DND-41 (cell line): ENCODE measurements at regions not wholly inside any gene's neighbourhood (a gene's known extent, or its start where the extent isn't known, plus 50 kb on each side); places are given as distances from the start of the nearest gene placed in this dataset.

Experiments used
- ATAC-seq: fragments of 200-7000 bp; cut with Tn5 transposase; 3 replicates; pipeline ENCODE4 v1.9.1; 2021; ENCODE audit warnings: low read depth; ENCODE audit not compliant: insufficient read depth
- DNase-seq: peaks from one replicate; pipeline ENCODE4 v3.0.0-alpha.2; 2020
- H2AFZ ChIP-seq: 2 replicates; pipeline ENCODE4 v1.6.0; 2012; ENCODE audit warnings: low read depth, low read length
- H3K27ac ChIP-seq: 2 replicates; pipeline ENCODE4 v1.5.1; 2012; ENCODE audit warnings: low read length, inconsistent platforms
- H3K27me3 ChIP-seq: fragments of 200-600 bp; sonication (generic); 2 replicates; pipeline ENCODE4 v1.6.0; 2012; ENCODE audit warnings: low read length, mild to moderate bottlenecking, inconsistent platforms; ENCODE audit not compliant: insufficient read depth, poor library complexity
- H3K36me3 ChIP-seq: 2 replicates; pipeline ENCODE4 v1.5.1; 2012; ENCODE audit warnings: low read length, inconsistent platforms; ENCODE audit not compliant: insufficient read depth
- H3K4me1 ChIP-seq: 2 replicates; pipeline ENCODE4 v1.5.1; 2012; ENCODE audit warnings: mild to moderate bottlenecking, low read length; ENCODE audit not compliant: insufficient read depth
- H3K4me2 ChIP-seq: 2 replicates; pipeline ENCODE4 v1.6.0; 2012; ENCODE audit warnings: mild to moderate bottlenecking, moderate library complexity, low read length, inconsistent platforms; ENCODE audit not compliant: insufficient read depth
- H3K4me3 ChIP-seq, 2 experiments: fragments of 200-600 bp in 1 of 2; shearing (Covaris generic) in 1 of 2; 2 replicates each; pipeline ENCODE4 v1.5.1; 2012 to 2016; ENCODE audit warnings: inconsistent platforms in 2 of 2, low read length in 2 of 2, mild to moderate bottlenecking in 2 of 2, low read depth in 1 of 2, moderate library complexity in 1 of 2
- H3K79me2 ChIP-seq: 2 replicates; pipeline ENCODE4 v1.6.0; 2012; ENCODE audit warnings: low read length, inconsistent platforms; ENCODE audit not compliant: insufficient read depth
- H3K9ac ChIP-seq: 2 replicates; pipeline ENCODE4 v1.6.0; 2012; ENCODE audit warnings: low read depth, mild to moderate bottlenecking, inconsistent platforms, low read length, moderate library complexity
- H3K9me3 ChIP-seq: 2 replicates; pipeline ENCODE4 v1.5.1; 2012; ENCODE audit warnings: low read length, moderate library complexity, mild to moderate bottlenecking, inconsistent platforms; ENCODE audit not compliant: insufficient read depth, severe bottlenecking
- H4K20me1 ChIP-seq: 2 replicates; pipeline ENCODE4 v1.6.0; 2012; ENCODE audit warnings: low read length; ENCODE audit not compliant: insufficient read depth
- EZH2 ChIP-seq: IDR thresholded peaks from 3 replicates; pipeline ENCODE4 v1.6.1; 2012; ENCODE audit warnings: borderline replicate concordance, low read depth, mild to moderate bottlenecking, moderate library complexity, low read length, inconsistent platforms; ENCODE audit not compliant: severe bottlenecking
- TF ChIP-seq, protein P1 (sequence below): IDR thresholded peaks from 2 replicates; pipeline ENCODE4 v1.5.1; 2012; ENCODE audit warnings: borderline replicate concordance, low read length, moderate library complexity, mild to moderate bottlenecking; ENCODE audit not compliant: poor library complexity, severe bottlenecking; ENCODE audit errors: extremely low read depth

DNA sequence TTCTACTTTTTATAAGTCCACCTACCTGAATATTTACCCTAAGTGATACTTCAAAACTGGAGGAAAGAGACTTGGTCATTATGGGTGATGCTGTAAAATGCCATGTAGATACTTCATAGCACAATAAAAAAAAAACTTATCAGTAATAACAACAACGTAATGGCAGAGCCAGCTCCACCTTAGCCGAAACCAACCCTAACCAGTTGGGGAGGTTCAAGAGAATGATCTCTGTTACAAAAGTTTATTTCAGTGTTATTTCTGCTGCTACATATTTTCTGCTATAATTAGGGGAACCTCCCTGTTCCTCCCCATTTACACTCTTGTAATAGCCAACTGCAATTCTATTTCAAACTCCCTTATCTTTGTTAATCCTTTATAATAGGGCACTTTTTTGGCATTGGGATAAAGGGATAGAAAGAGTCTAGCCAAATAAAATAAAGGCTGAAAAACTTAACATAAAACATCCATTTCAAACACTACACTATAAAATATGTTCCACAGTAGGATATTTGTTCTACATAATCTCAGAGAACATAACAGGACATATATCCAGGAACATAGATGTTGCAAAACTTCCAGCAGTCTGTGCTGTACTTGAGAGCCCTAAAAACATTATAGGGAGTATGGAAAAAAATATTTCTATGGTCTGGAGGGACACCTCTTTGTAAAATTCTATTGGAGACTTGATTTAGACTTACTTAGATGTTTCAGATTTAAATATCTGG is 138.7 kb upstream of the POF1B start:
- ATAC-seq (no peak), DNase-seq (no peak)
- Histone ChIP-seq H3K36me3 (no peaks in the 10 kb centered on the region), H3K9ac (no peak overlapping the region), H2AFZ (no peak overlapping the region), H3K4me3 (no peak overlapping the region), H3K79me2 (no peaks in the 10 kb centered on the region), H3K9me3 (no peaks in the 10 kb centered on the region), H4K20me1 (no peaks in the 10 kb centered on the region), H3K4me1 (no peaks in the 10 kb centered on the region), H3K27ac (no peak overlapping the region), H3K4me2 (no peak overlapping the region), H3K27me3 (no peaks in the 10 kb centered on the region)
- no peak for TF ChIP-seq EZH2
- TF ChIP-seq, protein P1, sequence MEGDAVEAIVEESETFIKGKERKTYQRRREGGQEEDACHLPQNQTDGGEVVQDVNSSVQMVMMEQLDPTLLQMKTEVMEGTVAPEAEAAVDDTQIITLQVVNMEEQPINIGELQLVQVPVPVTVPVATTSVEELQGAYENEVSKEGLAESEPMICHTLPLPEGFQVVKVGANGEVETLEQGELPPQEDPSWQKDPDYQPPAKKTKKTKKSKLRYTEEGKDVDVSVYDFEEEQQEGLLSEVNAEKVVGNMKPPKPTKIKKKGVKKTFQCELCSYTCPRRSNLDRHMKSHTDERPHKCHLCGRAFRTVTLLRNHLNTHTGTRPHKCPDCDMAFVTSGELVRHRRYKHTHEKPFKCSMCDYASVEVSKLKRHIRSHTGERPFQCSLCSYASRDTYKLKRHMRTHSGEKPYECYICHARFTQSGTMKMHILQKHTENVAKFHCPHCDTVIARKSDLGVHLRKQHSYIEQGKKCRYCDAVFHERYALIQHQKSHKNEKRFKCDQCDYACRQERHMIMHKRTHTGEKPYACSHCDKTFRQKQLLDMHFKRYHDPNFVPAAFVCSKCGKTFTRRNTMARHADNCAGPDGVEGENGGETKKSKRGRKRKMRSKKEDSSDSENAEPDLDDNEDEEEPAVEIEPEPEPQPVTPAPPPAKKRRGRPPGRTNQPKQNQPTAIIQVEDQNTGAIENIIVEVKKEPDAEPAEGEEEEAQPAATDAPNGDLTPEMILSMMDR, result no peak

DNA sequence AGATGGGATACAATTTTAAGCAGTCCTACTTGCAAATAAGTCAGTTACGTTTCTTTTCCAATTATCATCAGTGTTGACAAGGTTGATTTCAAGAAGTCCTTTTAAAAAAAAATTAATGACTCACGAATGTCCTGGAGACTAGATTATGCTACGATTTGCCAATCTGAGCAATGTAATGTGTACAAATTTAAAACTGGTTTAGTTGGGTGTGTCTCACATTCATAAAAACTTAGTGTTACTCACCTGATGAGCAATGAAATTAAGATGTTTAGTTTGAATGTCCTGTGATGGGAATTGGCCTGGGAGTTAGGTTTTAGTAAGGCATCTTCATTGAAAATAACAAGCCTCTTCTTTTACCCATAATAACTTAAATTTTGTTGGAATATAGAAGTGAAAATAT is 136.7 kb upstream of the POF1B start:
- no peaks in the 10 kb centered on the region for H3K4me1 ChIP-seq
- H3K79me2 ChIP-seq, result no peaks in the 10 kb centered on the region
- DNase-seq (no peak), ATAC-seq (no peak)
- no peaks in the 10 kb centered on the region for H3K36me3 ChIP-seq
- no peaks in the 10 kb centered on the region for H3K9me3 ChIP-seq
- H2AFZ ChIP-seq, result no peak overlapping the region
- no peak overlapping the region for H3K4me2 ChIP-seq
- H3K9ac ChIP-seq, result no peak overlapping the region
- H4K20me1 ChIP-seq, result no peaks in the 10 kb centered on the region
- TF ChIP-seq, protein P1, result no peak
- TF ChIP-seq EZH2, result no peak
- H3K27me3 ChIP-seq, result no peaks in the 10 kb centered on the region
- H3K27ac ChIP-seq, result no peak overlapping the region
- H3K4me3 ChIP-seq, result no peak overlapping the region

DNA sequence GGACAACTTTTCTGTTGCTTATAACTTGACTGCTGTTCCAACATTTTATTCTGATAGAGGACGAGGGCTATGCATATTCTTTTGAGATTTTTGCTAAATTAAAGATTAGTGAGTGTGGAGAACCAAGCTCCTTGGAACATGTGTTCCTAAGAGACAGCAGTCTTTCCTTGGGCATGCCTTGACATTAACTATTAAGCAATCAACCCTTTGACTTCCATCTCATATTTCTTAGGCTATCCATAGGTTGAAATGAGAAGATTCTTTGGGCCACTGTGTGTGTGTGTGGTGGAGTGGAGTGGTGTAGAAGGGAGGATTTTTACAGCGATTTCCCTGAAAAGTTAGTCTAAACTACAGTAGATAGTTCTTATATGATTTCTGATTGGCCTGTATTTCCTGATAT is 127.4 kb upstream of the POF1B start:
- ATAC-seq, result no peak
- Histone ChIP-seq H3K4me2 (no peak overlapping the region), H3K4me1 (no peaks in the 10 kb centered on the region), H3K4me3 (no peak overlapping the region), H3K36me3 (no peaks in the 10 kb centered on the region), H4K20me1 (no peaks in the 10 kb centered on the region), H3K27ac (no peak overlapping the region), H3K9ac (no peak overlapping the region), H3K27me3 (no peaks in the 10 kb centered on the region), H3K9me3 (no peaks in the 10 kb centered on the region), H2AFZ (no peak overlapping the region), H3K79me2 (no peaks in the 10 kb centered on the region)
- TF ChIP-seq EZH2, result no peak
- TF ChIP-seq, protein P1, result no peak
- no peak for DNase-seq
